H9 (cell line): ENCODE measurements at regions not wholly inside any gene's neighbourhood (a gene's known extent, or its start where the extent isn't known, plus 50 kb on each side); places are given as distances from the start of the nearest gene placed in this dataset.

Experiments used
- DNase-seq: peaks from one replicate; pipeline ENCODE4 v3.0.0-alpha.2; 2017
- H2AFZ ChIP-seq: one replicate; pipeline ENCODE4 v1.6.1; 2013; ENCODE audit warnings: mild to moderate bottlenecking, low read length, control low read depth, moderate library complexity
- H2AK5ac ChIP-seq: 2 replicates; pipeline ENCODE4 v1.6.1; 2013; ENCODE audit warnings: low read length, control low read depth, mixed read lengths; ENCODE audit not compliant: insufficient read length
- H2BK120ac ChIP-seq: one replicate; pipeline ENCODE4 v1.6.1; 2013; ENCODE audit warnings: low read depth, mild to moderate bottlenecking, low read length, control low read depth, inconsistent platforms; ENCODE audit not compliant: poor library complexity, severe bottlenecking
- H2BK12ac ChIP-seq: 2 replicates; pipeline ENCODE4 v1.6.1; 2013; ENCODE audit warnings: low read length, control low read depth, mixed read lengths, low read depth; ENCODE audit not compliant: insufficient read length
- H2BK15ac ChIP-seq: 2 replicates; pipeline ENCODE4 v1.6.1; 2013; ENCODE audit warnings: low read depth, low read length, control low read depth
- H2BK20ac ChIP-seq: one replicate; pipeline ENCODE4 v1.6.1; 2013; ENCODE audit warnings: low read depth, mild to moderate bottlenecking, low read length, control low read depth, inconsistent platforms; ENCODE audit not compliant: poor library complexity, severe bottlenecking
- H2BK5ac ChIP-seq: 2 replicates; pipeline ENCODE4 v1.6.1; 2013; ENCODE audit warnings: low read length, control low read depth, mixed read lengths; ENCODE audit not compliant: insufficient read length
- H3K14ac ChIP-seq: 2 replicates; pipeline ENCODE4 v1.6.1; 2013; ENCODE audit warnings: low read length, control low read depth; ENCODE audit not compliant: insufficient read depth
- H3K18ac ChIP-seq: 2 replicates; pipeline ENCODE4 v1.6.1; 2013; ENCODE audit warnings: low read depth, mild to moderate bottlenecking, mixed read lengths, low read length, control low read depth; ENCODE audit not compliant: insufficient read length
- H3K23ac ChIP-seq: 2 replicates; pipeline ENCODE4 v1.6.1; 2013; ENCODE audit warnings: low read length, control low read depth, mixed read lengths, low read depth; ENCODE audit not compliant: insufficient read length
- H3K23me2 ChIP-seq: 2 replicates; pipeline ENCODE4 v1.6.1; 2013; ENCODE audit warnings: low read depth, mild to moderate bottlenecking, mixed read lengths, low read length, control low read depth; ENCODE audit not compliant: insufficient read length, poor library complexity, severe bottlenecking
- H3K27ac ChIP-seq: 2 replicates; pipeline ENCODE4 v1.5.1; 2013; ENCODE audit warnings: low read length, control low read depth, mixed read lengths, low read depth; ENCODE audit not compliant: insufficient read length
- H3K27me3 ChIP-seq: 2 replicates; pipeline ENCODE4 v1.6.1; 2013; ENCODE audit warnings: low read length, control low read depth, inconsistent platforms; ENCODE audit not compliant: insufficient read depth
- H3K4ac ChIP-seq: 2 replicates; pipeline ENCODE4 v1.6.1; 2013; ENCODE audit warnings: low read depth, mild to moderate bottlenecking, control low read depth, inconsistent platforms, low read length, moderate library complexity
- H3K4me1 ChIP-seq: 2 replicates; pipeline ENCODE4 v1.6.1; 2013; ENCODE audit warnings: low read length, control low read depth, inconsistent platforms; ENCODE audit not compliant: insufficient read depth
- H3K4me2 ChIP-seq: 2 replicates; pipeline ENCODE4 v1.6.1; 2013; ENCODE audit warnings: low read length, control low read depth, mixed read lengths; ENCODE audit not compliant: insufficient read length, insufficient read depth
- H3K56ac ChIP-seq: 2 replicates; pipeline ENCODE4 v1.6.1; 2013; ENCODE audit warnings: low read depth, mild to moderate bottlenecking, mixed read lengths, low read length, control low read depth; ENCODE audit not compliant: insufficient read length
- H3K79me1 ChIP-seq: 2 replicates; pipeline ENCODE4 v1.6.1; 2013; ENCODE audit warnings: low read depth, mild to moderate bottlenecking, moderate library complexity, low read length, control low read depth, inconsistent platforms; ENCODE audit not compliant: insufficient read depth, poor library complexity, severe bottlenecking
- H3K79me2 ChIP-seq: 2 replicates; pipeline ENCODE4 v1.6.1; 2013; ENCODE audit warnings: low read length, control low read depth, inconsistent platforms; ENCODE audit not compliant: insufficient read depth
- H3K9ac ChIP-seq: 2 replicates; pipeline ENCODE4 v1.6.1; 2013; ENCODE audit warnings: low read length, control low read depth, mixed read lengths; ENCODE audit not compliant: insufficient read length; ENCODE audit errors: extremely low read depth
- H3K9me3 ChIP-seq: one replicate; pipeline ENCODE4 v1.6.1; 2013; ENCODE audit warnings: low read depth, low read length, inconsistent platforms; ENCODE audit not compliant: control insufficient read depth
- H3T11ph ChIP-seq: one replicate; pipeline ENCODE4 v1.6.1; 2013; ENCODE audit warnings: mild to moderate bottlenecking, low read length, control low read depth, inconsistent platforms
- H4K20me1 ChIP-seq: one replicate; pipeline ENCODE4 v1.6.1; 2013; ENCODE audit not compliant: control insufficient read depth, insufficient read length, insufficient read depth
- H4K5ac ChIP-seq: 2 replicates; pipeline ENCODE4 v1.6.1; 2013; ENCODE audit warnings: low read depth, mild to moderate bottlenecking, mixed read lengths, low read length, control low read depth; ENCODE audit not compliant: insufficient read length
- H4K8ac ChIP-seq: replicated peaks from 2 replicates; pipeline ENCODE4 v1.6.1; 2013; ENCODE audit warnings: low read length, control low read depth, mixed read lengths, low read depth; ENCODE audit not compliant: insufficient read length
- H4K91ac ChIP-seq: 2 replicates; pipeline ENCODE4 v1.6.1; 2013; ENCODE audit warnings: low read depth, mild to moderate bottlenecking, moderate library complexity, mixed read lengths, low read length, control low read depth; ENCODE audit not compliant: insufficient read length
- H3K27ac Mint-ChIP-seq, 3 experiments: 2 replicates in 2 of 3; 3 replicates in 1 of 3; pipeline ENCODE4 v1.8.0; 2020 to 2021; ENCODE audit warnings: mixed read lengths in 3 of 3, mild to moderate bottlenecking in 1 of 3, moderate library complexity in 1 of 3
- H3K27me3 Mint-ChIP-seq: 2 replicates; pipeline ENCODE4 v1.8.0; 2021; ENCODE audit warnings: low read depth, mild to moderate bottlenecking, moderate library complexity, mixed read lengths
- H3K36me3 Mint-ChIP-seq, 3 experiments: 2 replicates in 2 of 3; 3 replicates in 1 of 3; pipeline ENCODE4 v1.8.0; 2020 to 2021; ENCODE audit warnings: low read depth in 3 of 3, mixed read lengths in 3 of 3; ENCODE audit not compliant: insufficient read depth in 1 of 3
- H3K4me1 Mint-ChIP-seq, 2 experiments: 2 replicates each; pipeline ENCODE4 v1.8.0; 2020; ENCODE audit warnings: mixed read lengths in 2 of 2
- H3K4me3 Mint-ChIP-seq, 2 experiments: 2 replicates in 1 of 2; 3 replicates in 1 of 2; pipeline ENCODE4 v1.8.0; 2020 to 2021; ENCODE audit warnings: mild to moderate bottlenecking in 2 of 2, mixed read lengths in 2 of 2, moderate library complexity in 1 of 2
- H3K9me3 Mint-ChIP-seq, 2 experiments: 2 replicates in 1 of 2; 3 replicates in 1 of 2; pipeline ENCODE4 v1.8.0; 2020; ENCODE audit warnings: mild to moderate bottlenecking in 2 of 2, mixed read lengths in 2 of 2, moderate library complexity in 1 of 2
- WGBS: extraction: QIAGEN DNeasy Blood & Tissue Kit; methylation state at CpG from one replicate; pipeline ENCODE4 v1.1.7; 2013; ENCODE audit warnings: missing lambda C conversion rate, low lambda C conversion rate, mixed read lengths; ENCODE audit not compliant: insufficient read length; ENCODE audit errors: extremely low coverage; 5-methylcytosine and 5-hydroxymethylcytosine counted together
- TF ChIP-seq, protein P1 (sequence below): fragments of 200-600 bp; sonication (generic); conservative IDR thresholded peaks from 3 replicates; pipeline ENCODE4 v1.8.0; 2021; ENCODE audit warnings: antibody characterized with exemption, mild to moderate bottlenecking

DNA sequence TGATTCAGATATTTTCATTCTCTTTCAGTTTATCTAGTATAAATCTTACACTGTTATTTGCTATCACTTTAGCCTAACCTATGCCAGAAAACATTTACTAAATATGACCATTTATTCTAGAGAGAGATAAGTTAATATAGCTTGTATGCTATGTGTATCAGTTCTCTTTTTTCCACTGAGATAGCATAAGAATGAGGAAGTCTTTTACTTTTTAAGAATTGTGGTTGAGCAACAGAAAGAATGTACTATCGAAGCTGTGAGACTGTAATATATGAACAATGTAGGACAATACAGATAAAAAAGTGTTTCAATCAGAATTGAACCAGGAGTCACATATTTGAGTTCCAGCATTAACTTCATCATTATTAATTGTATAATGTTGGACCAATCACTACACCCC is 479.9 kb upstream of the PLXNA2 start:
- Histone ChIP-seq H3K56ac (no peak overlapping the region), H2BK12ac (no peak overlapping the region), H3K4ac (no peak overlapping the region), H4K91ac (no peak overlapping the region), H3K79me1 (no peaks in the 10 kb centered on the region), H3K14ac (no peak overlapping the region), H2BK15ac (no peak overlapping the region), H3K79me2 (no peaks in the 10 kb centered on the region), H3K27ac (no peak overlapping the region), H3T11ph (no peak overlapping the region), H2BK5ac (no peak overlapping the region), H3K9ac (no peak overlapping the region), H3K23me2 (no peaks in the 10 kb centered on the region), H2AFZ (no peak overlapping the region), H4K8ac (no peak overlapping the region), H3K18ac (no peak overlapping the region), H3K4me2 (no peak overlapping the region), H3K27me3 (no peaks in the 10 kb centered on the region), H3K23ac (no peak overlapping the region), H2AK5ac (no peak overlapping the region), H2BK120ac (no peak overlapping the region), H2BK20ac (no peak overlapping the region), H3K9me3 (peaks cover 6% of the 10 kb centered on the region), H3K4me1 (no peaks in the 10 kb centered on the region), H4K5ac (no peak overlapping the region), H4K20me1 (no peaks in the 10 kb centered on the region)
- H3K4me1 Mint-ChIP-seq, result no peaks in the 10 kb centered on the region
- no peak overlapping the region for H3K27ac Mint-ChIP-seq
- H3K9me3 Mint-ChIP-seq, result peaks cover 32 to 34% of the 10 kb centered on the region in 2 experiments
- TF ChIP-seq, protein P1, sequence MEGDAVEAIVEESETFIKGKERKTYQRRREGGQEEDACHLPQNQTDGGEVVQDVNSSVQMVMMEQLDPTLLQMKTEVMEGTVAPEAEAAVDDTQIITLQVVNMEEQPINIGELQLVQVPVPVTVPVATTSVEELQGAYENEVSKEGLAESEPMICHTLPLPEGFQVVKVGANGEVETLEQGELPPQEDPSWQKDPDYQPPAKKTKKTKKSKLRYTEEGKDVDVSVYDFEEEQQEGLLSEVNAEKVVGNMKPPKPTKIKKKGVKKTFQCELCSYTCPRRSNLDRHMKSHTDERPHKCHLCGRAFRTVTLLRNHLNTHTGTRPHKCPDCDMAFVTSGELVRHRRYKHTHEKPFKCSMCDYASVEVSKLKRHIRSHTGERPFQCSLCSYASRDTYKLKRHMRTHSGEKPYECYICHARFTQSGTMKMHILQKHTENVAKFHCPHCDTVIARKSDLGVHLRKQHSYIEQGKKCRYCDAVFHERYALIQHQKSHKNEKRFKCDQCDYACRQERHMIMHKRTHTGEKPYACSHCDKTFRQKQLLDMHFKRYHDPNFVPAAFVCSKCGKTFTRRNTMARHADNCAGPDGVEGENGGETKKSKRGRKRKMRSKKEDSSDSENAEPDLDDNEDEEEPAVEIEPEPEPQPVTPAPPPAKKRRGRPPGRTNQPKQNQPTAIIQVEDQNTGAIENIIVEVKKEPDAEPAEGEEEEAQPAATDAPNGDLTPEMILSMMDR, result no peak
- DNase-seq, result no peak
- H3K27me3 Mint-ChIP-seq, result no peaks in the 10 kb centered on the region
- H3K36me3 Mint-ChIP-seq, result peaks cover 12 to 31% (median 18%) of the 10 kb centered on the region in 3 experiments
- no CpG with 5 or more reads among the region's 1 CpG for WGBS
- H3K4me3 Mint-ChIP-seq, result no peak overlapping the region
